ENCODE measurements at regions not wholly inside any gene's neighbourhood (a gene's known extent, or its start where the extent isn't known, plus 50 kb on each side); places are given as distances from the start of the nearest gene placed in this dataset.
A peak's percentile ranks its signal among the peaks of the same experiment; 100 is the strongest.

- no peak overlapping the region for H3K27ac ChIP-seq
- TF ChIP-seq ZFX (IDR thresholded peaks at IDR 0.05; ENCODE audit: borderline replicate concordance) (no peak), CTCF (IDR thresholded peaks at IDR 0.05) (no peak)
Measured at GRCh38 chr4:163582703-163583102, 88.2 kb downstream of the TMA16 start.

- no peak overlapping the region for H3K27ac ChIP-seq
- TF ChIP-seq ZFX (IDR thresholded peaks at IDR 0.05; ENCODE audit: borderline replicate concordance) (no peak), CTCF (IDR thresholded peaks at IDR 0.05) (peak; percentile 27; the same call in 1 of the 2 replicates)
Measured at GRCh38 chr4:163587867-163588266, 93.4 kb downstream of the TMA16 start.

- TF ChIP-seq ZFX (IDR thresholded peaks at IDR 0.05; ENCODE audit: borderline replicate concordance) (no peak), CTCF (IDR thresholded peaks at IDR 0.05) (no peak)
Measured at GRCh38 chr4:163588532-163588931, 94.0 kb downstream of the TMA16 start.

GRCh38 chr4:163590103-163590502, 95.6 kb downstream of the TMA16 start:
- H3K27ac ChIP-seq: no peak overlapping the region
- TF ChIP-seq ZFX (IDR thresholded peaks at IDR 0.05; ENCODE audit: borderline replicate concordance) (no peak), CTCF (IDR thresholded peaks at IDR 0.05) (no peak)

More at GRCh38 chr4:163588532-163588931, 94.0 kb downstream of the TMA16 start:
- no peak overlapping the region for H3K27ac ChIP-seq

- no peak overlapping the region for H3K27ac ChIP-seq
Measured at GRCh38 chr4:163590619-163591264, 96.3 kb downstream of the TMA16 start.

GRCh38 chr4:163591614-163592020, 97.1 kb downstream of the TMA16 start:
- H3K27ac ChIP-seq: no peak overlapping the region
- TF ChIP-seq ZFX (IDR thresholded peaks at IDR 0.05; ENCODE audit: borderline replicate concordance): no peak
- no peak for TF ChIP-seq CTCF (IDR thresholded peaks at IDR 0.05)

More at GRCh38 chr4:163590619-163591264, 96.3 kb downstream of the TMA16 start:
- TF ChIP-seq CTCF (IDR thresholded peaks at IDR 0.05) (no peak), ZFX (IDR thresholded peaks at IDR 0.05; ENCODE audit: borderline replicate concordance) (no peak)

- no peak overlapping the region for H3K27ac ChIP-seq
- TF ChIP-seq ZFX (IDR thresholded peaks at IDR 0.05; ENCODE audit: borderline replicate concordance) (no peak), CTCF (IDR thresholded peaks at IDR 0.05) (no peak)
Measured at GRCh38 chr4:163592212-163592611, 97.7 kb downstream of the TMA16 start.

All from 22Rv1 (cell line).